ENCODE measurements at regions not wholly inside any gene's neighbourhood (a gene's known extent, or its start where the extent isn't known, plus 50 kb on each side); places are given as distances from the start of the nearest gene placed in this dataset.

DNA sequence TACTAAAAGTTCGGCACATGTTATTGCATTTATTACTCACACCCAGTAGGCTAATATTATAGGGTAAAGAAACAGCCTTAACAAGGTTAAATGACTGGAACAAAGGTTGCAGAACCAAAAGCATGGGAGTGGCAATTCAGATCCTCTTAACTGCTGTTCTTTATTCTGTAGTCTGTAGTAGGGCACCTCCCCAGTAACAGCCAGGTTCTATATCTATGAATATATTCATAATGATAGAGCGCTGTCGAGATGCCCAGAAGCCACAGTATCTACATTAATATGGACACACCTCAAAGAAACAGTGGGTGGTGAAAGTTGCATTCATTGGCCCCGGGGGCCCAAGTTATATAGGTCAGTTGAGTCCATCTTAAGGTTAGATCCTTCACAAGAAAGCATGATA lies 340.9 kb upstream of the THRB start:
- no peak for TF ChIP-seq CTCF (IDR thresholded peaks at IDR 0.05; ENCODE audit: extremely low read depth, low read depth, low read length)
- Histone ChIP-seq H3K4me1 (ENCODE audit: insufficient read depth, low read length) (no peaks in the 10 kb centered on the region), H3K4me3 (ENCODE audit: insufficient read depth, low read length) (no peak overlapping the region), H3K27me3 (ENCODE audit: insufficient read depth, low read length) (no peaks in the 10 kb centered on the region), H3K36me3 (ENCODE audit: insufficient read depth, low read length) (no peaks in the 10 kb centered on the region), H3K79me2 (ENCODE audit: insufficient read depth, low read length) (no peaks in the 10 kb centered on the region), H3K4me2 (ENCODE audit: insufficient read depth, low read length) (no peak overlapping the region), H3K27ac (ENCODE audit: low read depth, low read length) (no peak overlapping the region), H2AFZ (ENCODE audit: low read length) (no peak overlapping the region), H3K9me3 (ENCODE audit: low read depth, low read length) (no peaks in the 10 kb centered on the region), H4K20me1 (ENCODE audit: insufficient read depth, low read length) (no peaks in the 10 kb centered on the region)
- no peak for DNase-seq (ENCODE audit: insufficient read length, low spot score, missing footprints)

GRCh38 chr3:24837601-24838000 lies 343.0 kb upstream of the THRB start:
- no peaks in the 10 kb centered on the region for H3K9me3 ChIP-seq (ENCODE audit: low read depth, low read length)
- no peaks in the 10 kb centered on the region for H3K36me3 ChIP-seq (ENCODE audit: insufficient read depth, low read length)
- no peaks in the 10 kb centered on the region for H4K20me1 ChIP-seq (ENCODE audit: insufficient read depth, low read length)
- no peak overlapping the region for H3K27ac ChIP-seq (ENCODE audit: low read depth, low read length)
- no peaks in the 10 kb centered on the region for H3K27me3 ChIP-seq (ENCODE audit: insufficient read depth, low read length)
- no peaks in the 10 kb centered on the region for H3K4me1 ChIP-seq (ENCODE audit: insufficient read depth, low read length)
- DNase-seq (ENCODE audit: insufficient read length, low spot score, missing footprints): no peak
- H2AFZ ChIP-seq (ENCODE audit: low read length): no peak overlapping the region
- H3K79me2 ChIP-seq (ENCODE audit: insufficient read depth, low read length): no peaks in the 10 kb centered on the region
- no peak for TF ChIP-seq CTCF (IDR thresholded peaks at IDR 0.05; ENCODE audit: extremely low read depth, low read depth, low read length)
- no peak overlapping the region for H3K4me2 ChIP-seq (ENCODE audit: insufficient read depth, low read length)
- no peak overlapping the region for H3K4me3 ChIP-seq (ENCODE audit: insufficient read depth, low read length)

GRCh38 chr3:24838533-24838932 lies 343.9 kb upstream of the THRB start:
- TF ChIP-seq CTCF (IDR thresholded peaks at IDR 0.05; ENCODE audit: extremely low read depth, low read depth, low read length): no peak
- H3K4me1 ChIP-seq (ENCODE audit: insufficient read depth, low read length): no peaks in the 10 kb centered on the region
- no peaks in the 10 kb centered on the region for H3K9me3 ChIP-seq (ENCODE audit: low read depth, low read length)
- no peaks in the 10 kb centered on the region for H3K36me3 ChIP-seq (ENCODE audit: insufficient read depth, low read length)
- no peak overlapping the region for H2AFZ ChIP-seq (ENCODE audit: low read length)
- H4K20me1 ChIP-seq (ENCODE audit: insufficient read depth, low read length): no peaks in the 10 kb centered on the region
- DNase-seq (ENCODE audit: insufficient read length, low spot score, missing footprints): no peak
- H3K4me3 ChIP-seq (ENCODE audit: insufficient read depth, low read length): no peak overlapping the region
- H3K27me3 ChIP-seq (ENCODE audit: insufficient read depth, low read length): no peaks in the 10 kb centered on the region
- no peak overlapping the region for H3K4me2 ChIP-seq (ENCODE audit: insufficient read depth, low read length)
- H3K27ac ChIP-seq (ENCODE audit: low read depth, low read length): no peak overlapping the region
- H3K79me2 ChIP-seq (ENCODE audit: insufficient read depth, low read length): no peaks in the 10 kb centered on the region

DNA sequence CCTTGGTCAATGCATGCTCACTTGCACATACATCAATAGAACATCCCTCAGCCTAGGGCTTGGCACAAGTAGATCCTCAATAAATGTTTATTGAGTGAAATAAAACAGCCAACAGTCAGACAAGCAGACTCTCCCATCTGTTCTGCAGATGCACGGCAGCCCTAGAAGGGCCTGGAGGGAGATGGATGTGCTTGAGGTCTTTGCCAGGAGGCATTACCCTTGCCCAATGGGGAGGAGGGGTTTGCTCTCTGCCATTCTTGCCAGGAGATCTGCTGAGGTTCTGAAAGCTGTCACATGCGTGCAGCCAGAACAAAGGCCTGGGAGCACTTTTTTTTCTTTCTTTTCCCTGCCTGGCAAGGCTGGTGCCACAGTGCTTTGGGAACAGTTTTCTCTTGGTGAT lies 349.3 kb upstream of the THRB start:
- Histone ChIP-seq H3K36me3 (ENCODE audit: insufficient read depth, low read length) (no peaks in the 10 kb centered on the region), H3K4me3 (ENCODE audit: insufficient read depth, low read length) (no peak overlapping the region), H3K9me3 (ENCODE audit: low read depth, low read length) (no peaks in the 10 kb centered on the region), H3K27ac (ENCODE audit: low read depth, low read length) (no peak overlapping the region), H3K4me2 (ENCODE audit: insufficient read depth, low read length) (no peak overlapping the region), H2AFZ (ENCODE audit: low read length) (no peak overlapping the region), H4K20me1 (ENCODE audit: insufficient read depth, low read length) (no peaks in the 10 kb centered on the region), H3K27me3 (ENCODE audit: insufficient read depth, low read length) (no peaks in the 10 kb centered on the region), H3K79me2 (ENCODE audit: insufficient read depth, low read length) (no peaks in the 10 kb centered on the region), H3K4me1 (ENCODE audit: insufficient read depth, low read length) (no peaks in the 10 kb centered on the region)
- no peak for TF ChIP-seq CTCF (IDR thresholded peaks at IDR 0.05; ENCODE audit: extremely low read depth, low read depth, low read length)
- no peak for DNase-seq (ENCODE audit: insufficient read length, low spot score, missing footprints)
